Panc1 (cell line): ENCODE measurements at regions not wholly inside any gene's neighbourhood (a gene's known extent, or its start where the extent isn't known, plus 50 kb on each side); places are given as distances from the start of the nearest gene placed in this dataset.

ENCODE experiments used
- ATAC-seq: fragments of 200-7000 bp; cut with Tn5 transposase; 2 replicates; pipeline ENCODE4 v1.9.1; 2020; ENCODE audit warnings: mild to moderate bottlenecking, moderate library complexity
- BruUV-seq: library from RNA; stranded (reverse); fragments of 400-500 nt; replicated peaks from 2 replicates; lab custom pipeline; 2021; lab: Mats Ljungman, UMichigan
- CTCF ChIA-PET: fragments of 300-600 bp; sonication (Branson Sonifier 250); formaldehyde crosslinking; loops from one replicate; lab custom pipeline; 2022; ENCODE audit warnings: antibody characterized with exemption; lab: Charles Lee
- POLR2A ChIA-PET: fragments of 300-600 bp; sonication (Branson Sonifier 250); formaldehyde crosslinking; loops from one replicate; lab custom pipeline; 2022; ENCODE audit warnings: antibody characterized with exemption; lab: Charles Lee
- DNase-seq: peaks from one replicate; pipeline ENCODE4 v3.0.0-alpha.2; 2010; ENCODE audit warnings: low read depth, low spot score
- H3K27ac ChIP-seq: 2 replicates; pipeline ENCODE4 v1.5.1; 2011; ENCODE audit warnings: mild to moderate bottlenecking, low read length, inconsistent platforms
- H3K27me3 ChIP-seq: fragments of 200-500 bp; sonication (Bioruptor generic); 2 replicates; pipeline ENCODE4 v1.6.0; 2014; ENCODE audit warnings: low read length, inconsistent platforms; ENCODE audit not compliant: control insufficient read depth, insufficient read depth
- H3K36me3 ChIP-seq: fragments of 200-500 bp; sonication (Bioruptor generic); 2 replicates; pipeline ENCODE4 v1.5.1; 2014; ENCODE audit warnings: inconsistent platforms, mild to moderate bottlenecking, low read length, moderate library complexity; ENCODE audit not compliant: control insufficient read depth, insufficient read depth
- H3K4me1 ChIP-seq: 2 replicates; pipeline ENCODE4 v1.5.1; 2011; ENCODE audit warnings: inconsistent platforms, mild to moderate bottlenecking, low read length, moderate library complexity; ENCODE audit not compliant: control insufficient read depth, insufficient read depth
- H3K4me3 ChIP-seq, 2 experiments: 2 replicates each; pipeline ENCODE4 v1.5.1; 2011 to 2012; ENCODE audit warnings: low read depth in 2 of 2, low read length in 2 of 2, mild to moderate bottlenecking in 2 of 2, inconsistent platforms in 1 of 2, moderate library complexity in 1 of 2
- H3K9me3 ChIP-seq: fragments of 200-500 bp; sonication (Bioruptor generic); 2 replicates; pipeline ENCODE4 v1.5.1; 2014; ENCODE audit warnings: low read depth, mild to moderate bottlenecking, inconsistent platforms, low read length, moderate library complexity; ENCODE audit not compliant: control insufficient read depth, insufficient read depth
- CTCF ChIP-seq: fragments of 450-650 bp; IDR thresholded peaks from 2 replicates; pipeline ENCODE4 v1.5.1; 2017; ENCODE audit warnings: mild to moderate bottlenecking
- POLR2AphosphoS5 ChIP-seq: IDR thresholded peaks from 2 replicates; pipeline ENCODE4 v1.6.1; 2012; ENCODE audit warnings: mild to moderate bottlenecking, low read depth, low read length, moderate library complexity
- REST ChIP-seq, 2 experiments: IDR thresholded peaks; 2 replicates each; pipeline ENCODE4 v1.6.1; 2011 to 2012; ENCODE audit warnings: low read depth in 2 of 2, control low read depth in 1 of 2, low read length in 1 of 2, mild to moderate bottlenecking in 1 of 2, moderate library complexity in 1 of 2; ENCODE audit not compliant: insufficient read depth in 1 of 2
- SIN3A ChIP-seq: IDR thresholded peaks from 2 replicates; pipeline ENCODE4 v1.6.1; 2012; ENCODE audit warnings: low read depth, mild to moderate bottlenecking, low read length, moderate library complexity, borderline replicate concordance; ENCODE audit not compliant: insufficient read depth
- TCF7L2 ChIP-seq: IDR thresholded peaks from 2 replicates; pipeline ENCODE4 v1.6.1; 2011; ENCODE audit warnings: mild to moderate bottlenecking, low read depth, low read length, inconsistent platforms
- in situ Hi-C: cut with HindIII; loops from 2 replicates; pipeline ENCODE4 v1.10.0; 2016; ENCODE audit warnings: low sequenced_read_pairs, low pct_unique_long_range_greater_than_20kb
- intact Hi-C: fragments of 100-400 bp; cut with micrococcal nuclease; formaldehyde crosslinking; loops from one replicate; pipeline ENCODE4 v1.10.0; 2022; ENCODE audit not compliant: unreplicated experiment

- BruUV-seq = no TSS peak
- TF ChIP-seq CTCF (no peak), TCF7L2 (no peak), REST (IDR thresholded peaks at IDR 0.05; ENCODE audit: insufficient read depth in 1 of 2, low read depth in 2 of 2, low read length in 1 of 2) (no peak), SIN3A (no peak), POLR2AphosphoS5 (no peak)
Measured at GRCh38 chr2:210798180-210798579, 241.8 kb downstream of the CPS1 start.

DNA sequence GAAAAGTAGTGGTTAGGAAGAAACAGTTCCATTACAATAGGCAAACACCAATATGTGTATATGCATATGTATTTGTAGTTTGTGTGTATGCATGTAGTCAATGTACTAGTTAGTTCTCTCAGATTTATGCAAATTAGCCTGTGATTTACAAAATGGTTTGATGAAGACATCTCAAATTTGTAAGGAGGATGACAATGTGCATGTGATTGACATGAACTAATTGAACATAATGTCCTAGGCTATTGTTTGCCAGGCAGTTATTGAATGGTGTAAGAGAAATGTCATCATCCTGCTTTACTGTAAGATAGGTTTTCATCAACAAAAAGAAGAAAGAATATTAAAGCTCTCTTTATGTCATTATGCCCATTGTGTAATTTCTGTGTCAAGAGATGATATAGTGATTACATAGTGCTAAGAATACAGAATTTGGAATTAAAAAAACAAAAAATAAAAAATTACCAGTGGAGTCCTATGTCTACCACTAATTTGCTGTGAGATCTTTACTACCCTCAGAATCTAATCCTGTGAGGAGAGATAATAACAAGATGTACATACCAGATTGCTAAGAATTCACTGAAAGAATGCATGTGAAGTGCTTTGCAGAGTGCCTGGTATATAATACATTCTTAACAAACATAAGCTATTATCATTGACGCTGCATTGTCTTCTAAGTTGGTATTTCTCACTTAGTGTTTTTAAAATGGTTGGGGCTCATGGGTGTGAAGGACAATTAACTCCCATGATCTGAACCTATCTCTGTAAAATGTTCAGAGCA, 258.0 kb downstream of the CPS1 start:
- Histone ChIP-seq H3K4me1 (no peaks in the 10 kb centered on the region), H3K9me3 (0 out of 2 replicates have a peak, but pooled peaks cover 4% of the 10 kb centered on the region), H3K27me3 (no peaks in the 10 kb centered on the region), H3K36me3 (no peaks in the 10 kb centered on the region), H3K27ac (no peak overlapping the region), H3K4me3 (no peak overlapping the region)
- ChIA-PET POLR2A (no interaction called here), CTCF (no interaction called here)
- intact Hi-C loops = no loop called here
- BruUV-seq = no TSS peak
- TF ChIP-seq POLR2AphosphoS5 (no peak), TCF7L2 (no peak), REST (IDR thresholded peaks at IDR 0.05; ENCODE audit: insufficient read depth in 1 of 2, low read depth in 2 of 2, low read length in 1 of 2) (no peak), CTCF (no peak), SIN3A (no peak)
- in situ Hi-C loops = no loop called here
- ATAC-seq (no peak), DNase-seq (no peak)

More at GRCh38 chr2:210798180-210798579, 241.8 kb downstream of the CPS1 start:
- no peak overlapping the region for H3K27ac ChIP-seq
- H3K4me1 ChIP-seq = no peaks in the 10 kb centered on the region
- H3K4me3 ChIP-seq = no peak overlapping the region
- CTCF ChIA-PET = no interaction called here
- no peaks in the 10 kb centered on the region for H3K36me3 ChIP-seq
- POLR2A ChIA-PET = no interaction called here
- H3K9me3 ChIP-seq = no peaks in the 10 kb centered on the region
- DNase-seq (no peak), ATAC-seq (no peak)
- H3K27me3 ChIP-seq = no peaks in the 10 kb centered on the region
- in situ Hi-C loops = no loop called here
- intact Hi-C loops = no loop called here
